GM23248 (cell line): ENCODE measurements at regions not wholly inside any gene's neighbourhood (a gene's known extent, or its start where the extent isn't known, plus 50 kb on each side); places are given as distances from the start of the nearest gene placed in this dataset.

Experiments used
- EZH2 ChIP-seq: fragments of 200-600 bp; sonication (generic); IDR thresholded peaks from 2 replicates; pipeline ENCODE4 v1.6.1; 2018; ENCODE audit warnings: antibody characterized with exemption, mild to moderate bottlenecking; ENCODE audit not compliant: insufficient read depth, poor library complexity, severe bottlenecking
- EZH2phosphoT487 ChIP-seq: fragments of 200-600 bp; sonication (generic); IDR thresholded peaks from 2 replicates; pipeline ENCODE4 v1.6.1; 2018; ENCODE audit warnings: antibody characterized with exemption, moderate library complexity, mild to moderate bottlenecking, low read depth; ENCODE audit not compliant: insufficient read depth

- no peak for TF ChIP-seq EZH2
- no peak for TF ChIP-seq EZH2phosphoT487
Observed at GRCh38 chr12:77774761-77775160, 55.9 kb upstream of the NAV3 start.
